Activated CD4-positive, alpha-beta memory T cell treated with anti-CD3 and anti-CD28 coated beads for 36 hours (primary cell): ENCODE measurements at regions not wholly inside any gene's neighbourhood (a gene's known extent, or its start where the extent isn't known, plus 50 kb on each side); places are given as distances from the start of the nearest gene placed in this dataset.

Experiments
- CTCF ChIA-PET: fragments of 350-600 bp; sonication (Branson Sonifier 250); formaldehyde crosslinking; loops from one replicate; lab custom pipeline; 2021; ENCODE audit warnings: antibody characterized with exemption, inconsistent platforms; lab: Charles Lee
- POLR2A ChIA-PET: fragments of 350-600 bp; sonication (Branson Sonifier 250); formaldehyde crosslinking; loops from one replicate; lab custom pipeline; 2021; ENCODE audit warnings: antibody characterized with exemption; lab: Charles Lee
- DNase-seq: peaks from one replicate; pipeline ENCODE4 v3.0.0-alpha.2; 2020
- H3K27ac Mint-ChIP-seq: one replicate; pipeline ENCODE4 v1.8.0; 2021; ENCODE audit warnings: mixed read lengths
- H3K27me3 Mint-ChIP-seq: one replicate; pipeline ENCODE4 v1.8.0; 2021; ENCODE audit warnings: mixed read lengths
- H3K36me3 Mint-ChIP-seq: one replicate; pipeline ENCODE4 v1.8.0; 2021; ENCODE audit warnings: mixed read lengths
- H3K4me1 Mint-ChIP-seq: one replicate; pipeline ENCODE4 v1.8.0; 2021; ENCODE audit warnings: low read depth, mixed read lengths
- H3K4me3 Mint-ChIP-seq: one replicate; pipeline ENCODE4 v1.8.0; 2021; ENCODE audit warnings: mild to moderate bottlenecking, mixed read lengths
- H3K9me3 Mint-ChIP-seq: one replicate; pipeline ENCODE4 v1.8.0; 2021; ENCODE audit warnings: mixed read lengths
- intact Hi-C: fragments of 100-400 bp; cut with micrococcal nuclease; formaldehyde crosslinking; loops from one replicate; pipeline ENCODE4 v1.15.1; 2023

DNA sequence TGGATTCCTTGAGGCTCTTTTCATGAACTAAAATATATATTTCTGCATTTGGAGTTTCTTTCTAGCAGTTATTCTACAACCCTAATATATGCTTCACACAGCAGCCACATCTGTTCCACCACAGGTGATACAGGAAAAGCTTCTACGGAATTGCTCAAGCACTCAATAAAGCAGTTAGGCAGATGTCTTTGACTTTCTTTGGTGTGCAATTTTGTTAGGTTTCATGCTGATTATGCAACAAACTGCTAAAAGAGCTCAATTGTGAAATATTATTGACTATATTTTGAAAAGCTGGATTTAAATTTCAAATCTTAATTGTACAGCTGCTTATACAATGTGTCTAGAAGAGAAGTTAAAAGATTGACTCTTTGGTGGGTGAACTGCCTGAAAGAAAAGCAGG lies 1055.6 kb upstream of the FBXO33 start:
- Mint-ChIP-seq H3K4me1 (no peaks in the 10 kb centered on the region), H3K36me3 (no peaks in the 10 kb centered on the region), H3K27ac (no peak overlapping the region), H3K4me3 (no peak overlapping the region), H3K9me3 (no peaks in the 10 kb centered on the region), H3K27me3 (no peaks in the 10 kb centered on the region)
- ChIA-PET POLR2A (no interaction called here), CTCF (no interaction called here)
- no peak for DNase-seq
- intact Hi-C loops, result no loop called here

DNA sequence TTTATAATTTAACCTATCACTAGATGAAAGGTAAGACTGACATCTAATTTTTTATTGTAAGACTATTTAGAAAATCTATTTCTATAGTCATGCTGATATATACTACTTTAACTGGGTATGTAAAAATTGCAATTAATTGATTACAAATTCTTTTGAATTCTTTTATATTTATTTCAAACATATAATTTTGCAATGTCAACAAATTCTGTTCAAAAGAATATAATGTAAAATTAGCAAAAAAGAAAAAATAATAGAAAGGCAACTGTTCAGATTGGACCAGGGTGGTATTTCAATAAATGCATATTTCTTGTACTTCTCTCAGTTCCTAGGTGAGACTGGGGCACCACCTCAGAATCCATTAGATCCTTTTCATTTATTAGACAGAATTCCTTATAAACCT lies 1053.5 kb upstream of the FBXO33 start:
- no peaks in the 10 kb centered on the region for H3K36me3 Mint-ChIP-seq

DNA sequence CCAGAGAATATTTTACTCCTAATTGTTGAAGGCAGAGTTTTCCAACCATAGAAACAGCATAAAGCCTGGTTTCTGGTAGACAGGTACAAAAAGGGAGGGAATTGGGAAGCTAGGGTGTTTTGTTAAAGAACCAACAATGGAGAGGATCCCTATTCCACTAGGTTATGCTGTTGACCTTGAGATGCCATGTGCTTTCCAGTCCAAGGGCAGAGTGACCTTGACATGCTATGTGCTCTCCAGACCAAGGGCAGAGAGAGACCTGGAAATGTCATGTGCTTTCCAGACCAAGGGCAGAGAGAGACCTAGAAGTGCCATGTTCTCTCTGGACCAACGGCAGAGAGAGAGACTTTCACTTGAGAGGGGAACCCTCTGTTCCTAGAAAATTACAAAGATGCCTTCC lies 1043.8 kb upstream of the FBXO33 start:
- no peaks in the 10 kb centered on the region for H3K36me3 Mint-ChIP-seq
- no peaks in the 10 kb centered on the region for H3K4me1 Mint-ChIP-seq
- no peaks in the 10 kb centered on the region for H3K27me3 Mint-ChIP-seq
- CTCF ChIA-PET, result no interaction called here
- intact Hi-C loops, result no loop called here
- POLR2A ChIA-PET, result no interaction called here
- peaks cover 36% of the 10 kb centered on the region for H3K9me3 Mint-ChIP-seq
- H3K4me3 Mint-ChIP-seq, result no peak overlapping the region
- H3K27ac Mint-ChIP-seq, result no peak overlapping the region
- no peak for DNase-seq

More for the DNA sequence above, 1053.5 kb upstream of the FBXO33 start:
- Mint-ChIP-seq H3K9me3 (no peaks in the 10 kb centered on the region), H3K27me3 (no peaks in the 10 kb centered on the region), H3K4me3 (no peak overlapping the region), H3K4me1 (no peaks in the 10 kb centered on the region), H3K27ac (no peak overlapping the region)
- CTCF ChIA-PET, result no interaction called here
- DNase-seq, result no peak
- POLR2A ChIA-PET, result no interaction called here
- intact Hi-C loops, result no loop called here

DNA sequence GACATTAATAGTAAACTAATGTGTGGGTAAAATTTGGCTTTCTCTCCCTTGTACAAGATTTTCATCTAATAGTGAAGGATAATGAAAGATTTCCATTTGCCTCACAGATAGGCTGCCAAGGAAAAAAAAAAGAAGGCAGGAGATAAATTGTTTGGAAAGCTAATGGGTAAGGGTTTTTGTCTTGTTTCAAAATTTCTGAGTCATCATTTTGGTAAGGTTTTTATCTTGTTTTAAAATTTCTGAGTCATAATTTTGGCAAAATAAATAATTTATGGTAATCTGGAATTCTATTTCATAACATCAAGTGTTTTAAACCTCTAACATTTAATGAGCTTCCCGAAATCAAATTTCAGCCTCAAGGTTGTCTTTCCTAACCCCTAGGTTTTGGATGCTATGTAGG lies 1035.7 kb upstream of the FBXO33 start:
- intact Hi-C loops, result no loop called here
- ChIA-PET CTCF (no interaction called here), POLR2A (no interaction called here)
- Mint-ChIP-seq H3K4me3 (no peak overlapping the region), H3K36me3 (no peaks in the 10 kb centered on the region), H3K27ac (no peak overlapping the region), H3K4me1 (no peaks in the 10 kb centered on the region), H3K9me3 (peaks cover 11% of the 10 kb centered on the region), H3K27me3 (no peaks in the 10 kb centered on the region)
- DNase-seq, result no peak

DNA sequence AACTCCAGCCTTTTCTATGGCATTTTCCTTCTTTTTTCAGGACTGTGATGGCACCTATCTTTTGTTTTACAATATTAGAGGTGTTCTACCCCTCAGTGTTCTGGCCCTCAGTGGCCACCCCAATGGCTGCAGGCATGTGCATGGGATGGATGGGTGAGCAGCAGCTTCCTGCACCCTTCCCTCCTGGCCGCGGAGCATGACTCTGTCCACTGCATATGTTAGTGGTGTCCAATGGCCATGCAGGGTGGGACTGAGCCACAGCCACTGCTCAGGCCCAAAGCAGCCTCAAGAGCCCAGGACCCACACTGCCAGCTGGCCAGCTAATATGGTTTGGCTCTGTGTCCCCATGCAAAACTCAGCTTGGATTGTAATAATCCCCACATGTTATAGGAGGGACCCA lies 1032.3 kb upstream of the FBXO33 start:
- ChIA-PET POLR2A (no interaction called here), CTCF (no interaction called here)
- no peak for DNase-seq
- intact Hi-C loops, result no loop called here
- no peaks in the 10 kb centered on the region for H3K4me1 Mint-ChIP-seq
- H3K27ac Mint-ChIP-seq, result no peak overlapping the region
- no peaks in the 10 kb centered on the region for H3K36me3 Mint-ChIP-seq
- no peak overlapping the region for H3K4me3 Mint-ChIP-seq
- H3K27me3 Mint-ChIP-seq, result no peaks in the 10 kb centered on the region
- peaks cover 9% of the 10 kb centered on the region for H3K9me3 Mint-ChIP-seq

DNA sequence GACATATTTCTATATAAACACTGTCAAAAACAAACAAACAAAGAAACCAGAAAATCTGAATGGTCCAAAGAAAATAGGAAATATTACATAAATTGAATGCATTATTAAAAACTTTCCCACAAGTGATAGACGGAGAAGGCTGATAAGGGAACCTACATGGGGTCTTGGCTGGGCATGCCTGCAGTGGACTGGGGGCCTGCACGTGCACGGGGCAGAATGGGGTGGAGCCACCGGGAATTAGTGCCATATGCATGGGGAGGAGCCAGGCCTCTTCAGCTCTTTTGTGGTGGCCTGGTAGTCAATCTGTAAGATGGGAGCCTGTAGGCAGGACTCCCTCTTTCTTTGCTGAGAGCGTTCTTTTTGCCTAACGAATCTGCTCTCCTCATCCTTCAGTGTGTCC lies 1031.7 kb upstream of the FBXO33 start:
- no peak for DNase-seq
- Mint-ChIP-seq H3K9me3 (peaks cover 9% of the 10 kb centered on the region), H3K27me3 (no peaks in the 10 kb centered on the region), H3K4me1 (no peaks in the 10 kb centered on the region), H3K36me3 (no peaks in the 10 kb centered on the region), H3K4me3 (no peak overlapping the region), H3K27ac (no peak overlapping the region)
- CTCF ChIA-PET, result no interaction called here
- intact Hi-C loops, result no loop called here
- POLR2A ChIA-PET, result no interaction called here

DNA sequence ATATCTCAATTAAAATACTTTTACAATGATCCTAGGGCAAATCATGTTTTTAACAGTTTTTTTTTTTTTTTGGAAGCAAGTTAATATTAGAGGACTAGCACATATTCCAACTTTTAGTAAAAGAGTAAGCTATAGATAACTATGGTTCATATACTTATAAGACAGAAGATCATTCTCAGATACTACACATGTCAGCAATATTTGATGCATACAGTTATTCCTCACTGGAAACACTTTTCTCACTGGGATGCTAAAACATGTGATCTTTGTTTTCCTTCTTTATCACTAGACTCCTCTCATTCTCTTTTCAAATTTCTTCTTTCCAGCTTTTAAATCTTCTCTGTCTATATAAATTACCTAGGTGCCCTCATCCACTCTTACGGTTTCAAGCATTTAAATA lies 1020.4 kb upstream of the FBXO33 start:
- Mint-ChIP-seq H3K4me3 (no peak overlapping the region), H3K27ac (no peak overlapping the region), H3K27me3 (no peaks in the 10 kb centered on the region), H3K9me3 (no peaks in the 10 kb centered on the region), H3K36me3 (no peaks in the 10 kb centered on the region), H3K4me1 (no peaks in the 10 kb centered on the region)
- ChIA-PET CTCF (interaction anchor here (0.6 kb wide), 1 partner anchor 281 kb away, joined by 4 read pairs; no protein-coding TSS in a partner anchor), POLR2A (no interaction called here)
- intact Hi-C loops, result no loop called here
- no peak for DNase-seq

DNA sequence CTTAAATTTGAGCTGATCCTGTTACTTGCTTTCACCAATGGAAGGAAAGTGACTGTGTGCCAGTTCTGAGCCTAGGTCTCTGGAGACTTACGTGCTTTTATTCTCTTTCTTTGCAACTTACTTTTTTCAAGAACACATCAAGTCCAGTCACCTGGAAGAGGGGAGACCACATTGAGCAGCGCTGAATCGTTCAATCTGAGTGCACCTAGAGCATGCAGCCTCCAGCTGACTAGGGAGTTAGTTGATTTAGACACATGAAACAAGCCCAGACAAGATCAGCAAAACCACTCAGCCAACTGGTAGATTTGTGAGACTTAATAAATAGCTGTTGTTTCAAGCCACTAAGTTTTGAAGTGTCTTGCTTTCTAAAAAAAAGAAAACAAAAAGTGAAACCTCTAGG lies 1014.8 kb upstream of the FBXO33 start:
- intact Hi-C loops, result no loop called here
- Mint-ChIP-seq H3K4me3 (no peak overlapping the region), H3K9me3 (peaks cover 2% of the 10 kb centered on the region), H3K4me1 (no peaks in the 10 kb centered on the region), H3K36me3 (no peaks in the 10 kb centered on the region), H3K27ac (no peak overlapping the region), H3K27me3 (no peaks in the 10 kb centered on the region)
- ChIA-PET CTCF (no interaction called here), POLR2A (no interaction called here)
- DNase-seq, result no peak

DNA sequence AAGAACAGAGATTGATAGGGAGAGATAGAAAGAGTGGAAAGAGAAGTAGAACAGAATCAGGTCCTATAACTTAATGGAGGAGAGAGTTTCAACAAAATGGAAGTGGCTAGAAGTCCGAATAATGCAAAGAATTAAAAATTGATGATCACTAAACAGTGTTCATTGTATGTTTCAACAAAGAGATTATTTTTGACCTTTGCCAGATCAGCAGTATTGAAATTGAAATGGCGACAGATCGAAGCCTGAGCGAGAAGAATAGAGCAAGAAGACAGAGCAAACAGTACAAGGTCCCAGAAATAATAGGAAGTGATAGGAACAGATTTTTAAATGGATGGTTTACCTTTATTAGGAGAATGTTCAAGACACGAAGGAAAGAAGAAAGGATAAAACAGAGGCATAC lies 1012.8 kb upstream of the FBXO33 start:
- Mint-ChIP-seq H3K27ac (no peak overlapping the region), H3K4me3 (no peak overlapping the region), H3K4me1 (no peaks in the 10 kb centered on the region), H3K27me3 (no peaks in the 10 kb centered on the region), H3K36me3 (no peaks in the 10 kb centered on the region), H3K9me3 (peaks cover 3% of the 10 kb centered on the region)
- DNase-seq, result no peak
- CTCF ChIA-PET, result no interaction called here
- intact Hi-C loops, result no loop called here
- POLR2A ChIA-PET, result no interaction called here

DNA sequence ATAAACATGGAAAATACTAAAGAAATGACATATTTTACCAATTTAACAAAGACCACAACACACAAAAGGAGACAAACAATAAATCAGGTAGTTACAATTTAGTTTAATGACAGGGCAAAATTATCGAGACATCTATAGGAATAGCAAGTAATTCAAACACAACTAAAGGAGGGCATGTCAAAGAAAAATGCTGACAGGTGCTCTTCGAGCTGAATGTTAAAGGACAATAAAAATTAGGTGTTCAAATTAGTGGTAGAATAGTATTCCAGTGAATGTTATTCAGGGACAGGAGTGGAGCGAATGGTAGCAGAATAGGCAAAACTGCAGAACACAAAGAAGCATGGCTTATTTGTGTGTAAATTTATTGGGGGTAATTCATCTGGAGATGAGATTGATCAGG lies 1004.3 kb upstream of the FBXO33 start:
- Mint-ChIP-seq H3K36me3 (no peaks in the 10 kb centered on the region), H3K4me1 (no peaks in the 10 kb centered on the region), H3K4me3 (no peak overlapping the region), H3K9me3 (peaks cover 2% of the 10 kb centered on the region), H3K27ac (no peak overlapping the region), H3K27me3 (no peaks in the 10 kb centered on the region)
- ChIA-PET CTCF (no interaction called here), POLR2A (no interaction called here)
- intact Hi-C loops, result no loop called here
- DNase-seq, result no peak

DNA sequence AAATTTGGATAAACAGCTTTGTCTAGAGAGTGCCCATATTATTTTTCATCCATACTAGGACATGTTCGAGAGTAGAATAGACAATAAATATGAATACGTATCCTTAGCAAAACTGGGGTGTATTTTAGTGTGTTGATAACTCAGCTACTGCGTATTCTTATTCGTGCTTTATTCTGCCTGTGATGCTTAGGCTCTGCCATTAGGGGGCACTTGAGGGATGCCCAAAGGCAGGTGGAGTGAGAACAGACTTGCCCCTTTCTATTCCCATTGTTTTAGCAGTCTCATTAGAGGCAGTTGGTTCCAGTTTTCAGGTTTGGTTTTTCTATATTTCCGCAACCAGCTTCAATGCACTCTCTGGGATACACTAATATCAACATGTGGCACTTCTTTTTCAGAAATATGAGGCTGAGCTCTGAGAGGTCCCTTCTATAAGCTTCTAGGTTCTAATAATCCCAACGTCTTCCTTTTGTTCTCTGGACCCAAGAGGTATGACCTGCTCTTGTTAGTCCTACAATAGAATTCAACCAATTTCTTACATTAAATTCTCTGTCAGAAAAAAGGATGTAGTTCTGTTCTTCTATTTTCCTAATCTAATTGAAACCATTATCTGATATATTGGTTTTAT lies 985.7 kb upstream of the FBXO33 start:
- intact Hi-C loops, result no loop called here
- no peak overlapping the region for H3K27ac Mint-ChIP-seq
- H3K4me3 Mint-ChIP-seq, result no peak overlapping the region
- H3K36me3 Mint-ChIP-seq, result no peaks in the 10 kb centered on the region
- peak; percentile 18 for DNase-seq
- no peaks in the 10 kb centered on the region for H3K27me3 Mint-ChIP-seq
- no peaks in the 10 kb centered on the region for H3K4me1 Mint-ChIP-seq
- POLR2A ChIA-PET, result no interaction called here
- H3K9me3 Mint-ChIP-seq, result no peaks in the 10 kb centered on the region
- CTCF ChIA-PET, result interaction anchor here (1.2 kb wide), 1 partner anchor 300 kb away, joined by 4 read pairs; no protein-coding TSS in a partner anchor

DNA sequence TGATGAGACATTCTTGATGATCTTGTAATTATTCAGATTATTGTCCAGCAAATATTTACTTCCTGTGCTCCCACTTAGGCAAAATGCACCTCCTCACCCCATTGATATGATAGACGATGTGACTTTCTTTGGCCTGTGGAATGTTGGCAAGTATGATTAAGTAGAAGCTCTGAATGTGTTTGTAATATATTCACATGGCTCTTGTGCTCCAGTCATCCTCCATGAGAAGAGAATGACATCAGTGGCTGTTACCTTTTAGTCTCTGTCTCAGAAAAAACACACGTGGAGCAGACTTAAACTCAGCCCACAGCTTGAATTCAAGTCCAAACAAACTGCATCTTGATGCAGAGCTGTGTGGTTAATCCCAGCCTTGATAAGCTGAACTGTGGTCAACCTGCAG lies 984.3 kb upstream of the FBXO33 start:
- Mint-ChIP-seq H3K9me3 (no peaks in the 10 kb centered on the region), H3K4me3 (no peak overlapping the region), H3K27me3 (no peaks in the 10 kb centered on the region), H3K36me3 (no peaks in the 10 kb centered on the region), H3K4me1 (no peaks in the 10 kb centered on the region), H3K27ac (no peak overlapping the region)
- intact Hi-C loops, result no loop called here
- POLR2A ChIA-PET, result no interaction called here
- DNase-seq, result no peak
- CTCF ChIA-PET, result no interaction called here

DNA sequence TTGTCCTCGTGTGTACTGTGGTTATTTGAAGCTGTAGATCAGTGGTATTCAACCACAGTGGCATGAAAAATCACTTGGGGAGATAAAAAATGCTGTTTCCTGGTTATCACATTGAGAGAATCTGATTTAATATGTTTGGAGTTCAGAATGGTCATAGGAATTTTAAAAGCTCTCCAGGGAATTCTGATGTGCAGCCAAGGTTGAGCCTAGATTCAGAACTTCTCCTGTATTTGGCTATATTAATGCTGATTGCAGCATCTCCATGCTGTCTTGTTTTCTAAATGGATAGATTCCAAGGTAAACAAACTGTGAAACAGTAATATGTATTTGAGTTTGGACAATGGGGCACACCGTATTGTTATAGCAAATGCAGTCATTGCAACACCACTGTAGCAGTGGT lies 982.2 kb upstream of the FBXO33 start:
- CTCF ChIA-PET, result no interaction called here
- Mint-ChIP-seq H3K27me3 (no peaks in the 10 kb centered on the region), H3K4me3 (no peak overlapping the region), H3K9me3 (peaks cover 3% of the 10 kb centered on the region), H3K4me1 (no peaks in the 10 kb centered on the region), H3K36me3 (no peaks in the 10 kb centered on the region), H3K27ac (no peak overlapping the region)
- POLR2A ChIA-PET, result no interaction called here
- no peak for DNase-seq
- intact Hi-C loops, result no loop called here
